ENCODE measurements at regions not wholly inside any gene's neighbourhood (a gene's known extent, or its start where the extent isn't known, plus 50 kb on each side); places are given as distances from the start of the nearest gene placed in this dataset.

DNA sequence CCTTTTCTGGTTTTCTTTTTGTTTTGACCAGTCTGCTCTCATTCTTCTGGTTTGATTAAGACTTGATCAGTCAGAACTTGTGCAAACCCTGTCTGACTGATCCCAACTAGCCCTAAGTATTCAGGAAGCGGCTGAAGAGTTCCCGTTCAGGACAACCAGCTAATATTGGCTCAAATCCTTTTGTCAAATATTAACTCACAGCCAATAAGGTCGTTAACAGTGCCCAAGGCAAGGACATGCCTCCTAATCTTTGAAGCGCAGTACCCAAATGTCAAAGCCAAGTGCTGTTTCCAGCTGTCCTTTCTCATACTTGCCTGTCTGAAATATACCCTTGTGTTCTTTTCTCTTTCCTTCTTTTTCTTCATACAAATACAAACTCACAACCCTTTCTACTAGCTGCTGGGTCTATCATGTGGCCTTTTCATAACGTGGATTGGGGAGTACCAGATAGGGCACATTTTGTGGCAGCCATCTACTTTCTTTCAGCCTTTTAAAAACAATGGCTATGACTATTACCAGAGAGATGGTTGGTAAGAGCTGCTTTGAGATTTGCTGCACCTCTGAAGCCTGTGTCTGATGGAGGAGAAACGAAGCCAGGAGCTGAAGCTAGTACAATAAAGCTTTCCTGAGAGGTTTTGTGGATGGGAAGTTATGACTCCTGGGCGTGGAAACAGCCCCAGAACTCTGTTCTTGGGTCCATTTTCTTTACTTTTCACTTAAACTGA lies 266.4 kb upstream of the ZNF608 start:
- DNase-seq: no peak

DNA sequence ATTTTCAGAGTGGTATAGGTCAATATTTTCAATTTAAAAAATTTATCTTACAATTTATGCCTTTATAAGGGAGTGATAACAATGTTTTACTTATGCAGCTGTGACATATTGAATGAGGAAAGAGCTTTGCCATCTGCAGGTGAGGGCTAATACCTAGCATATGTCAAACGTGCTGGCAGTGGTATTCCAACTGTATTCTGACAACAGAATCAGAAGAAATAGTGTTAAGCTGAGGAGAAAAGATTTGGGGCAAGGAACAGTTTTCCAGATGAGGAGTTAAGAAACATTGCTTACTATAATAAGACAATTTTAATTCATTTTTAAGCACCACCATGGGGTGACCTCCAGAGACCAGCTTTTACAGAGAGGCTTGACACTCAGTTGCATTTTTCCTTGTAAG lies 267.8 kb upstream of the ZNF608 start:
- no peak for DNase-seq

GRCh38 chr5:125017796-125018195 lies 271.4 kb upstream of the ZNF608 start:
- no peak for DNase-seq

- DNase-seq: no peak
Measured at GRCh38 chr5:125023673-125024072, 277.2 kb upstream of the ZNF608 start.

- DNase-seq: no peak
Measured at GRCh38 chr5:125026867-125027731, 280.7 kb upstream of the ZNF608 start.

DNA sequence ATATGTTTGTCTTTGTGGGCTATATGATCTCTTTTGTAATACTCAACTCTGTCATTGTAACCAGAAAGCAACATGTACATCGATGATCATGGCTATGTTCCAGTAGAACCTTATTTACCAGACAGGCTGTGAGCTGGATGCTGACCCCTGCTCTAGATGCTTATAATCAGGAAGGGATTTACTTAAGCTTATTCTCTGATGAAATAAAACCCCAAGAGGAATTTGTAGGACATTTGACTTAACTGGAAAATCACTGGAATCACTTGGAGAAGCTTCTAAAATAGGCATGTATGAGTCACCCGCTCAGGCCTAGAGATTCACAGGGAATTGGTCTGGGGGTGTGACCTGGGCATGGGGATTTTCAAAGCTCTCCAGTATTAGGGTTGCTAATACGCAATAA lies 285.8 kb upstream of the ZNF608 start:
- no peak for DNase-seq

DNA sequence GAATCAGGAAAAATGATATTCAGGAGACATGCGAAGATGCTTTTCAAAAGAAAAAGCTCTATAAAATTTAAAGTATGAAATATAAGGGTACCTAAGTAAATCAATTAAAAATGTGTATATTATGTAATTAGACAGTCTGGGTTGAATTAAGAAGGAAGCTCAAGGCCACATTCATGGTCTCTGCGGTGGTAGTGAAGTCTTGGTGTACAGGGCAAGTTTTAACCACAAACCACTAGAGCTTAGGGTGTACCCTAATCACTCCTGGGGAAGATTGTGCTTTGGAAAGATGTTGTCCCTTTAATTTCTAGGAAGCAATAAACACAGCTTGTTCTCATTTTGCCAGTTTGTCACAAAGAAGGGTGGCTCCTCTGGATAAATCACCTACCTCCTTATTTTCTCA lies 287.2 kb upstream of the ZNF608 start:
- no peak for DNase-seq

DNA sequence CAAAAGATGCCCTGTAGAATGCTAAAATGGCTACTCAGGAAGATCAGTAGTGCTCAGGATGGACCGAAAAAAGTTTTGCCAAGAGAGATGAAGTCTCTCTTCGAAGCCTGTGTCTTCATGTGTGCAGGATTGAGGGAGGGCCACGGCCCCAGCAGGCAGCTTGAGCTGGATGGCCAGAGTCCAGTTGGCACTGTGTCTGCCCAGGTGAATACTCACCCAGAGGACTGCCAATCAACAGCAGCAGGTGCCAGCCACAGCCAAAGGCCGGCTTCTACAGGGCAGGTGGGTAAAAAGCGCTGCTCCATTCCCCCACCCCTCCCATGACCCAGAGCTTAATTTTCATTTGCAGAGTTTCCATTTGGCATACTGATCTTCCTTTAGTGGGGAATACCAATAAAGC lies 287.9 kb upstream of the ZNF608 start:
- no peak for DNase-seq

- DNase-seq: no peak
Measured at GRCh38 chr5:125036494-125036893, 290.1 kb upstream of the ZNF608 start.

DNA sequence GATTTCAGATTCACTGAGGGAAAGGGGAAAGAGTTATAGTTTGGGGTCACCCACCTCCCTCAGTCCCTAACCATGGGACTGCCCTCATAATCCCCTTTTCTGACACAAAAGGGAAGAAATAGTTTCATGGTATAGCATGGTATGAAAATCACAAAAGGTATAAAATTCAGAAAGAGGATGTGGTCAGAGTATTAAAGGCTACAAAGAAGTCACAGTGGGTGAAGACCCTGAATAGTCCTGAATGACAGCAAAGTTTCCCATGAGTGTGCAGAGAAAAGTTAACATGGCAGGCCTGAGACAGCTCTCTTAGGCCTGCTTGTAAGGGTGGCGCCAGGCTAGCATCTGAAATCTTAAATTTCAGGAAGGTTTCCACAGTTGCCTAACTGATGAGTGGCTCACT lies 290.6 kb upstream of the ZNF608 start:
- no peak for DNase-seq

- no peak for DNase-seq
Measured at GRCh38 chr5:125037530-125037929, 291.1 kb upstream of the ZNF608 start.

- no peak for DNase-seq
Measured at GRCh38 chr5:125038477-125038876, 292.0 kb upstream of the ZNF608 start.

- DNase-seq: no peak
Measured at GRCh38 chr5:125041798-125042197, 295.4 kb upstream of the ZNF608 start.

DNA sequence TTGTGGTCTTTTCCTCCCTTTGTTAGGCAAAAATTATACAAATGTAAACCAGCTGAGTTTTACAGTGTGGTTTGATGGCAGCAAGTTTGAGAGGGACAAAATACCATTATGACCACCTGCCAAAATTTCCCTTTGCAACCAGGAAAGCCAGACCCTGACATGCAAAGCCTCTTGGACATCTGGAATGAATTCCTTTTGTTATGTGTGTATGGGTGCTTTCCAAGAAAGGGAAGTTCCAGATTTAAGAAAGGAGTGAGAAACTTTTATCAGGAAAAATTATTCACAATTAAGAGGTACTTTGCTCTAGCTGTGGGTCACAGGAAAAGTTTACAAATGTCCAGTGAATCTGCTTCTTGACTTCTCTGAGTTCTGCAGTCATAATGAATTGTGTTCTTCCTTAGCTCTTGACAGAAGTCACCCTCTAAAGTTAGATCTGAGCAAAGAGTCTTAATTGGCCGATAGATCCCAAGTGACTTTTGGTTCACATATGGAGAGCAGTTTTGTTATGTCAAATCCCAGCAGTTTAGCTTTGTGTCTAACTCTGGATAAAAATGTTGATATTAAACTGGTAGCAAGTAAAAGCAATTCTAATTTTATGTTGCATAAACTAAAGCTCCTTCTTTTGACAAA lies 295.9 kb upstream of the ZNF608 start:
- no peak for DNase-seq

DNA sequence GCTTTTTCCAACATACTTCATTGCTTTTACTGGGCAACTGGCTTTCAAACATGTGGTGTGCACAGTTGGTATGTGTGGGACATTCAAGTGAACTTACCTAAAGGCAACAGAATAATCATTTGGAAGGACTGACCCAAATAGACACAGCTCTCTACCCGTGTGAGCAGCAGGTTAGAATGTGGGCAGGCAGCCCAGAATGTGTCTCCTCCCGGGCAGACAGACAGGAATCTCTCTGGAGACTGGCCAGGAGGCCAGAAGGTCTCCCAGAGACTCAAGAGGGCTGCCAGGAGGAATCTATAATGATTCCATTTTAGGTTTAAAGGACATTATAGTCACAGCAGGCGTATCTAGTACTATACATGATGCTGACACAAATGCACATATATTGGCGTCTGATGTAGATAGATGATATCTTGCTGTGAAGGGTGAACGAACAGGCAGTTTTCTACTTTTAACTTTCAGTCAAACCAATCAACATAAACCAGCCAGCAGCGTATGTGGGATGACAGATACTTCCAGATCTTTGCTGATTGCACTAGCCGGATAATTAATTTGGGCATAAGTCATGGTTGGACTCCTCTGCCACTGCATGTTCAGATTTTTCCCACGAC lies 297.4 kb upstream of the ZNF608 start:
- DNase-seq: no peak

- no peak for DNase-seq
Measured at GRCh38 chr5:125044491-125045282, 298.2 kb upstream of the ZNF608 start.

GRCh38 chr5:125045646-125046045 lies 299.2 kb upstream of the ZNF608 start:
- no peak for DNase-seq

DNA sequence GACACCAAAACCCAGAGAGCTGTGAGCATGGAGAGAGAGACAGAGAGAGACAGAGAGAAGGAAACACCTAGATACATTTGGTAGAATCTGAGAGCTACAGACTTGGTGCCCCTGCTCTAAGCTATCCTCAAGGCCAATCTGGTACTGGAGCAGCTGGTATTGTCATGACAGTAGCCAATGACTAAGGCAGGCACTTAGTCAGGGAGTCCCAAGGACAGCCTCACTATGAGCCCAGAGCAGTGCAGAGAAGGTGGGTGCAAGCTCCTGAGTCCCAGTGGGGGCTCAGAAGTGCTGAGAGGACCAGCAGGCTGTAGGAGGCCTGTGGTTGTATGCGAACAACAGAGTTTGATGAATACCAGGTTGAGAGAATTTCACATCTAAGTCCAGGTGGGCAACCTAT lies 300.4 kb upstream of the ZNF608 start:
- no peak for DNase-seq

GRCh38 chr5:125047871-125048270 lies 301.4 kb upstream of the ZNF608 start:
- no peak for DNase-seq

DNA sequence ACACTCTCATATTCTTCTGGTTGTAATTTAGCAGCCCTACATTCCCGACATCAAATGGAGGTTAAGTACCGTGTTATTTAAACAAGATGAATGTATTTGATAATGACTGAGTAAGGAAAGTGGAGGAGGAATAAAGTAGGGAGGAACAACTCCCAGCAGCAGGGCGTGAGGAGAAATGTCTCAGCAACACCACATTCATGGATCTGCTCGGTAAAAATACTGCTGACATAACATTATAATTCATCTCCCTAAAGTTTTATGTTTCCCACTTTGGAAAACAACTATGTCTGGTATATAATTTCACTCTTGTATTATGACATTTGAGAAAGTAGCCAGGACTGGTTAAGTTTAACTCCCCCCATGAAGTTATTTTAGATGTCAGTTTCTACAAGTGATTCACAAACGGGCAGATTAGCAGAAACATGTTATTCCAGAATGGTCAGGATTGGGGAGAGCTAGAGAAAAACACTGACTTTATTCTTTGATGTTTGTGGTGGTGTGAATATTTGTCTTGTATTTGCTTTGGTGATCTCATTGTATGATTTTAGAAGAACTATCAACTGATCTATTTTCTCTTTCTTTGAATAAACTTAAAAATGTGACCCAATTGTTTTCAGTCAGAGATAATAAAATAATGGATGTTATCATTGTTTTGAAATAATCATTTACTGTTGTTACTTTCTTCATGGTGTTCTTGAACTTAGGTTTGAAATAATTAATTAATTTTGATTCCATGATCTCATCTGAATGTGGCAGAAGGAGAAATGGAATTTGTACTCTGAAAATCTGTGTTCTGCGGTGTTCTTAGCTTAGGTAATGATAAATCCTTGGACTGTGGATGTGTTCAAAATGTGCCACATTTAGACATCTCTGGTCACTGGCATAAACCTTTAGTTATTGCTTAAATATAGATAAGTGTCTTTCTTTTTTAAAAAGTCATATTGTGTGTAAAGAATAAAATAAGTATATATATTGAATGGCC lies 303.6 kb upstream of the ZNF608 start:
- DNase-seq: no peak

DNA sequence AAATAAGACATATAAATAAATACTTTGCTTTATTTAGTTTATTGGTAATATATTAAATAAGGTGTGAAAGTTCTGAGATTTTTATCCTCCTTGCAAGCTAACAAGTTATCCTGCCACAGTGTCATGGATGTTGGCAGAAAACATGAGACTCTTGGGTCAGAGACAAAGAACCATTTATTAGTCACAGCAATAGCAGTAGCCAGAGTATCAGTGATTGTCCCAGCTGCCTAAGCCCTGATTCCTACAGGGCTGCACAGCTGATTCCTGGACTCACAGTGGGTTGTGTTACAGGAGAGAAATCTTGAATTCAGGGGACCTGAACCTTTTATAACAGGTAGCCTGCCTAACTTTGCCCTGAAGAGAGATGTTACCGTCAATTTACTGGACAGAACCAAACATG lies 304.5 kb upstream of the ZNF608 start:
- DNase-seq: no peak

Data from stimulated activated CD4-positive, alpha-beta T cell treated with anti-CD3 and anti-CD28 coated beads, Interleukin-2, amount 100 ng/mL, for 24 hours (primary cell).